Activated naive CD8-positive, alpha-beta T cell treated with anti-CD3 and anti-CD28 coated beads, Interleukin-2, amount 10 ng/mL, durations not matched to agents 7 days and 5 days (primary cell): ENCODE measurements at regions not wholly inside any gene's neighbourhood (a gene's known extent, or its start where the extent isn't known, plus 50 kb on each side); places are given as distances from the start of the nearest gene placed in this dataset.
"Not testable (repeated sequence)": the region's sequence is repeated elsewhere in the genome, so short reads cannot be mapped to it uniquely, and the experiment has no call there.

Experiments
- ATAC-seq: fragments of 150-1000 bp; cut with Tn5 transposase; one replicate; pipeline ENCODE4 v1.10.0; 2021; ENCODE audit warnings: low read depth, moderate library complexity
- POLR2A ChIA-PET: fragments of 350-600 bp; sonication (Branson Sonifier 250); formaldehyde crosslinking; loops from one replicate; lab custom pipeline; 2021; ENCODE audit warnings: antibody characterized with exemption; lab: Charles Lee
- DNase-seq: peaks from one replicate; pipeline ENCODE4 v3.0.0; 2021
- H3K27ac Mint-ChIP-seq: one replicate; pipeline ENCODE4 v1.8.0; 2022; ENCODE audit warnings: mild to moderate bottlenecking, mixed read lengths
- H3K27me3 Mint-ChIP-seq: one replicate; pipeline ENCODE4 v1.8.0; 2022; ENCODE audit warnings: mild to moderate bottlenecking, moderate library complexity, mixed read lengths
- H3K36me3 Mint-ChIP-seq: one replicate; pipeline ENCODE4 v1.8.0; 2021; ENCODE audit warnings: mild to moderate bottlenecking, mixed read lengths
- H3K4me1 Mint-ChIP-seq: one replicate; pipeline ENCODE4 v1.8.0; 2021; ENCODE audit warnings: mixed read lengths
- H3K4me3 Mint-ChIP-seq: one replicate; pipeline ENCODE4 v1.8.0; 2022; ENCODE audit warnings: mild to moderate bottlenecking, moderate library complexity, mixed read lengths
- H3K9me3 Mint-ChIP-seq: one replicate; pipeline ENCODE4 v1.8.0; 2021; ENCODE audit warnings: mixed read lengths

DNA sequence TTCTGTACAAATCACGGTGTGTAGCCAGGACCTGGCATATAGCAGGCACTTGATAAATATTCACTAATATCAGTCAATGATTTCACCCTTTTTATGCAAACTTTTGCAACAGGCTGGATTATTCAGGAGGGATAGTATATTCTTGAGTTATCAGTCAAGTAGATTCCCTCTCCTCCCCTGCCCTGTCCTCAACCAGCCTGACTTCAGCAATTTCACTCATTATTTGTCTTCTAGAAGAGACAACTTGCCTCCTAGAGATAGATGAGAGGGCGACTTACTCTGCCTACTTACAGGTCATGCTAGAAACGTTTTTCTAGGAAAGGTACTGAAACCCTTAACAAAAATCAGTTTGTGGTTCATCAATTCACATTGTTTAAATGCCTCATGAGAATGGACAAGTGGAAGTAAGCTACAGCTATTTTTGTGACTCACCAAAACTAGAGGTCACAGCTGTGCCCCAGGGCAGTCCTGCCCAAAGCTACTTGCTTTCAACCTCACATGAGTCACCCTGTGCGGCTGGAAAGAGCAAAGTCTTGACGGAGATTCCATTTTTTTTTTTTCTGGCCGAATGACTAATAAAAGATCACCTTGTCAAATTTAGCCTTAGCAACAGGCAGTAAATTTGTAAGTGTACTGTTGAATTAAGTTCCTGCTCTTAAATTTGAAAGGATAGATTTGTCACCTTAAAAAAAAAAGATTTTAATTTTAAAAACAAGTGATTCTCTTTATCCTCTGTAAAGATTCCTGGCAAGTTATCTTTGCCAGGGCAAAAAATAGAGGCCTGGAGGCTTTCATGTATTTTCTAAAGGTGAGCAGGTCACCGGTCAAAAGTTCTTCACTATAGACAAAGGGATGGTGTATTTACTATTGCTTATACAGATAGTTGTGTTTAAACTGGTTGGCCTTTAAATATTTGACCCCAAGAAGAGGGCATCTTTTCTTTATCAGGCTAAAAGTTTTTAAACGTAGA is 109.0 kb upstream of the SLC35G4 start:
- Mint-ChIP-seq H3K27me3 (peaks cover 6% of the 10 kb centered on the region), H3K4me3 (no peak overlapping the region), H3K9me3 (no peaks in the 10 kb centered on the region), H3K36me3 (no peaks in the 10 kb centered on the region), H3K27ac (no peak overlapping the region), H3K4me1 (no peaks in the 10 kb centered on the region)
- POLR2A ChIA-PET, result no interaction called here
- no peak for DNase-seq
- ATAC-seq, result no peak

DNA sequence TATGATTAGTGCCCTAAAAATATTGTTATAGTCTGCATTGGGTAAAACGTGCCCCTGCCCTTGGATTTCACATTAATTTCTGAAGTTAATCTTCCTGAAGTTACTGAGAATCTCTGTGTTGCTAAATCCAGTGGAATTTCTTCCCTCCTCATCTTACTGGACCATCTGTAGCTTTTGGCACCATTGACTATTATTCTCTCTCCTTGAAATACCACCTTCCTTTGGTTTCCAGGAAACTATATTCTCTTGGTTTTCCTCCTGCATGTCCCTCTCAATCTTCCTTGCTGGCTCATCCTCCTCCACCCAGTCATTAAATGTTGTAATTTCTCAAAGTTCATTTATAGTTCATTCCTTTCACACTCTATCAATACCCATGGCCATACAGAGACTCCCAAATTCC is 110.6 kb upstream of the SLC35G4 start:
- no peaks in the 10 kb centered on the region for H3K4me1 Mint-ChIP-seq
- H3K27me3 Mint-ChIP-seq, result peaks cover 6% of the 10 kb centered on the region
- no peaks in the 10 kb centered on the region for H3K9me3 Mint-ChIP-seq
- no peak for ATAC-seq
- no peak overlapping the region for H3K27ac Mint-ChIP-seq
- POLR2A ChIA-PET, result no interaction called here
- no peak for DNase-seq
- H3K4me3 Mint-ChIP-seq, result no peak overlapping the region
- H3K36me3 Mint-ChIP-seq, result no peaks in the 10 kb centered on the region

DNA sequence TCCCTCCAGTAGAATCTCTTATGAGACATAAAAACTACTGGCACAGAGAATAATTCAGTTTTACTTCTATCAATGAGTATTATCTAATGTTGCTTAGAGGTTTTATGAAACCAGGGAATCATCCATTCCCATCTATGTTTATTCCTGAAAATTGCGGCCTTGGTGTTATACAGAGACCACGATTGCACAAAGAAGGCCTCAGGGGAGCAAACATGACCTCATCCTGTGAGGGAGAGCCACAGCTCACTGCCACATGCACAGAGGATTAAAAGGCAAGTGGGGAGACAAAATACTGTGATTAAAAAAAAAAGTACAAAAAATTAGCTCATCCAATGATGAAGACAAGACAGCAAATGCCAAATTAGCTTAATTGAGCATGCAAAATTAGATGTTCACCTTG is 111.8 kb upstream of the SLC35G4 start:
- peaks cover 6% of the 10 kb centered on the region for H3K27me3 Mint-ChIP-seq

DNA sequence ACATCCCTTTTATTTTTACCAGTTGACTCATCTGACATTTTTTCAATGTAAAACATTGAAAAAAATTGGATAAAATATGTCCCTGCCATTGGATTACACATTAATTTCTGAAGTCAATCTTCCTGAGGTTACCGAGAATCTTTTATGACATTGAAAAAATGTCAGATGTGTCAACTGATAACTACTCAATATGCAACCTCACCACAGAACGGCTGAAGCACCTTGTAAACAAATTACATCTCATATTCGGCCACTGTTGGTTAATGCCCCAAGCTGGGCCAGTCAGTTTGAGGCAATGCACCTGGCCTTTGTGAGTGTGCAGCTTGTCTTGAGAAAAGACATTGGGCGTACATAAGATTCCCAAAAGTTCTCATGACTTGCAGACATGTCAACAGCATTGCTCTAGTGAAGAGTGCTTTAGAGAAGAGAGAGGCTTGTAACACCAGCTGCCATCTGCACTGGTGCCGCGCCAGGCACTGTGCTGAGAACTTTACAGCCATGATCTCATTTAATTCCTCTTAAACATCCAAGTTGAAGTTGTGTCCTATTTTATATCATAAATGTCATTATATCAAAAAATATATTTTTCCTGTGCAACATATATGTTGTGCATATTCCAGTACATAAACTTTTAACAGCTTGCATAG is 112.7 kb upstream of the SLC35G4 start:
- H3K27ac Mint-ChIP-seq, result no peak overlapping the region
- H3K4me1 Mint-ChIP-seq, result no peaks in the 10 kb centered on the region
- POLR2A ChIA-PET, result no interaction called here
- ATAC-seq (no peak), DNase-seq (no peak)
- H3K36me3 Mint-ChIP-seq, result no peaks in the 10 kb centered on the region
- H3K4me3 Mint-ChIP-seq, result no peak overlapping the region
- H3K27me3 Mint-ChIP-seq, result peaks cover 6% of the 10 kb centered on the region
- H3K9me3 Mint-ChIP-seq, result no peaks in the 10 kb centered on the region

More for the DNA sequence above, 111.8 kb upstream of the SLC35G4 start:
- Mint-ChIP-seq H3K4me1 (no peaks in the 10 kb centered on the region), H3K36me3 (no peaks in the 10 kb centered on the region), H3K9me3 (no peaks in the 10 kb centered on the region), H3K27ac (no peak overlapping the region), H3K4me3 (no peak overlapping the region)
- no peak for ATAC-seq
- no peak for DNase-seq
- POLR2A ChIA-PET, result no interaction called here

DNA sequence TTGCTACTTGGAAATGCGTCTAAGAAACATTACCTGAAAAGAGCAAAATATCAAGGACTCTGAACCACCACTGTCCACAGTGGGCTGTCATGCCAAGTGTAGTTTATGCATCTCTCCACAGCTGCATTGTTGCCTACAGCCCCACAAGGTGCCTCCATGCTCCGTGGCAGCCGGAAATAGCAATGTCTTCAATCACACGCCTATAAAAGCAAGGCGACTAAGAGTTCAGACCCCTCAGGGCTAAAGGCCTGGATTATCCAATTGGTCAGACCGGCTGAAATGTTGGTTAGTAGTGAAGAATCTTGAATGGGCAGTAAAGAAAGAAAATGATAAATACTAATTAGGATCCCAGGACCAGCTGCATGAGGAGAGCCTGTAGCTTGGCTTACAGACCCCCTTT is 114.0 kb upstream of the SLC35G4 start:
- Mint-ChIP-seq H3K4me1 (no peaks in the 10 kb centered on the region), H3K27ac (no peak overlapping the region), H3K4me3 (no peak overlapping the region), H3K36me3 (no peaks in the 10 kb centered on the region), H3K27me3 (peaks cover 2% of the 10 kb centered on the region), H3K9me3 (no peaks in the 10 kb centered on the region)
- ATAC-seq, result no peak
- POLR2A ChIA-PET, result no interaction called here
- DNase-seq, result no peak

DNA sequence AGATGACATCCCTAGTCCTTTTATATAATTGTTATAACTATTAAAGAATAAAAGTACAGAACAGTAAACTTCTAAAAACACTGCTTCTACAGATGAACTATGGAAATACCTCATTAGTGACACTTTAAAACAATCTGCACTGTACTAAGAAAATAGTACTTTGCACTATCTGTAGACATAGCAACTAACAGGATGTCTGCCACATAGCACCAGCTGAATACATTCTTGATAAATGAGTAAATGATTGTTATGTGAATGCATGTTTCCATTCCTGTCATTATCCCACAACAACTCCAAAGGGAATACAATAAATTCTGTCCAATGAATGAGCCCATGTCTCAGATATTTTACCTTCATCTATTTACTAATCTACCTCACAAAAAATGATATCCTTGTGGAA is 115.3 kb upstream of the SLC35G4 start:
- Mint-ChIP-seq H3K36me3 (no peaks in the 10 kb centered on the region), H3K4me3 (no peak overlapping the region), H3K27me3 (peaks cover 2% of the 10 kb centered on the region), H3K9me3 (no peaks in the 10 kb centered on the region), H3K27ac (no peak overlapping the region), H3K4me1 (no peaks in the 10 kb centered on the region)
- DNase-seq (no peak), ATAC-seq (no peak)
- POLR2A ChIA-PET, result no interaction called here

DNA sequence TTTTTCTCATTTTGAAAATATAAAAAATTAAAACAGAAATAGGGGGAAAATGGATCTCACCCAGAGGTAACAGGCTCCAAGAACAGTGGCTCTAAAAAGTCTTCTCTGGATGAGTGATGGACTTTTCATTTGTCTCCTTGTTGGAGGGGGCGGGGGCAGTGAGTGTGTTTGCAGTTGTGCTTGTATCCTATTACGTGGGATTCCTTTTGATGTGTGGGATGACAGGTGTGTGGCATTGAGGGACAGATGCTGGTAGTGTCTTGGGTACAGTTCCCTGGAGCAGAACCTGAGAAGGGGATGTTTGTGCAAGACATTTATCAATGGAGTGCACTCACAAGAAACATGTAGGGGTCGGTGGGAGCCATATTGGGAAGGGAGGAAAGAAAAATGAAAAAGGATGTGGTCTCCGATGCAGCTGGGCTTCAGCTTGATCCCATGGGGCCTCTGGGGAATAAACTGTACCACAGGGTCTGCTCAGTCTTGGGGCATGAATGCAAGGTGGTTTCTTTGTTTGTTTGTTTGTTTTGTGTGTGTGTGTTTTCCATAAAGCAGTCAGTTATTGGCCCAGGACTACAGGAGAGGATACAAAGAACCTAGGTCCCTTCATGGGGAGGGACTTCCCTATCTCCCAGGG is 120.0 kb upstream of the SLC35G4 start:
- H3K4me1 Mint-ChIP-seq, result no peaks in the 10 kb centered on the region
- POLR2A ChIA-PET, result no interaction called here
- no peak for ATAC-seq

DNA sequence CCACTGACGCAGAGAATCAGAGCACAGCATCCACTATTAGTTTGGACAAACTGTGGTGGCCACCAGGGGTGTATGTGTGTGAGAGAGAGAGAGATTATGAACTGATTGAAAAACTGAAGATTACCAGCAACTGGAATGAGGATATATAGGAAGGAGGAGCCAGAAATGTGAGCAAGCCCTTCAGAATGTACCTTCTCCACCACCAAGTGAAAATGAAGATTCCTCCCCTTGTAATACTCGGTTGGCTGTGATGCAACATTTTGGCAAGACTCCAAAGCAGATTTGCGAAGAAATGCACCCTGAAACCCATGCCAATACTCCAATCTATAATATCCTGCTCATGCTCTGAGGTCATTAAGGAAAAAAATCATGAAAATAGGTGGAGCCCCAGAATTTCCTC is 121.2 kb upstream of the SLC35G4 start:
- no peak for DNase-seq
- Mint-ChIP-seq H3K9me3 (no peaks in the 10 kb centered on the region), H3K27me3 (no peaks in the 10 kb centered on the region), H3K36me3 (no peaks in the 10 kb centered on the region), H3K27ac (no peak overlapping the region), H3K4me3 (no peak overlapping the region), H3K4me1 (no peaks in the 10 kb centered on the region)
- no peak for ATAC-seq
- POLR2A ChIA-PET, result no interaction called here

More for the DNA sequence above, 120.0 kb upstream of the SLC35G4 start:
- DNase-seq, result no peak
- Mint-ChIP-seq H3K9me3 (no peaks in the 10 kb centered on the region), H3K27me3 (no peaks in the 10 kb centered on the region), H3K36me3 (no peaks in the 10 kb centered on the region), H3K4me3 (no peak overlapping the region), H3K27ac (no peak overlapping the region)

DNA sequence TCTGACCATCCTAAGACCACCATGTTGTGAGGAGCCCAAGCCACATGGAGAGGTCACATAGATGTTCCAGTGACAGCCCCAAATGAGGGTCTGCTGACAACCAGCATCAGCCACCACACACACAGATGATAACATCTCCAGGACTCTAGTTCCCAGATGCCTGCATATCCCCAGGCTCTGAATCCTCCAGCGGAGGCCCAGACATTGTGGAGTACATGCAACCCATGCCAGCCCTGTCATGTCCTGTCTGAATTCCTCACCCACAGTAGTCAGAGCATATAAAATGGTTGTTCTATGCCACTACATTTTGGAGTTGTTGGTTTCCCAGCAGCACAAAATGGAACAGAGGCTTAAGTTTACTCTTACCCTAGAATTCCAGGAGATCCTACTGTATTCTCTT is 122.0 kb upstream of the SLC35G4 start:
- no peaks in the 10 kb centered on the region for H3K4me1 Mint-ChIP-seq

DNA sequence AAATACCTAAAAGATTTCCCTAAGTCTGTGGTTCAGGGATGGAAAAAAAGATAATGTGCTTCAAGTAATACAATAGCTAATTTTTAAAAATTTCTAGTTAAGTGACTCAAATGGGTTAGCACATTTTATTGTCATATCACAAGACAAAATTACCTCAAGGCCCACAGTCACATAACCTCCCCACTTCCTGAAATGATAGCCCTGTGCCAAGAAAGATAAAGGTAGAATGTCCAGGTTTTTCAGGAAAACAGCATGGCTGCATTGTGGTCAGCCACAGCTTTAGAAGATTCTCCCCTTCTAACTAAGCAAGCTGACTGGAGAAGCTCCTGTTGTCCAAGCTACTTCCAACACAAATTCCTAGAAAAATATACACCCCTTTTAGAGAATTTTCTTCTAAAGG is 127.1 kb upstream of the SLC35G4 start:
- POLR2A ChIA-PET, result no interaction called here
- peaks cover 2% of the 10 kb centered on the region for H3K9me3 Mint-ChIP-seq
- no peak overlapping the region for H3K4me3 Mint-ChIP-seq
- no peaks in the 10 kb centered on the region for H3K4me1 Mint-ChIP-seq
- DNase-seq, result no peak
- H3K36me3 Mint-ChIP-seq, result no peaks in the 10 kb centered on the region
- no peak overlapping the region for H3K27ac Mint-ChIP-seq
- H3K27me3 Mint-ChIP-seq, result no peaks in the 10 kb centered on the region
- ATAC-seq, result no peak

More for the DNA sequence above, 122.0 kb upstream of the SLC35G4 start:
- DNase-seq (no peak), ATAC-seq (no peak)
- POLR2A ChIA-PET, result no interaction called here
- Mint-ChIP-seq H3K27me3 (no peaks in the 10 kb centered on the region), H3K27ac (no peak overlapping the region), H3K9me3 (no peaks in the 10 kb centered on the region), H3K36me3 (no peaks in the 10 kb centered on the region), H3K4me3 (no peak overlapping the region)

DNA sequence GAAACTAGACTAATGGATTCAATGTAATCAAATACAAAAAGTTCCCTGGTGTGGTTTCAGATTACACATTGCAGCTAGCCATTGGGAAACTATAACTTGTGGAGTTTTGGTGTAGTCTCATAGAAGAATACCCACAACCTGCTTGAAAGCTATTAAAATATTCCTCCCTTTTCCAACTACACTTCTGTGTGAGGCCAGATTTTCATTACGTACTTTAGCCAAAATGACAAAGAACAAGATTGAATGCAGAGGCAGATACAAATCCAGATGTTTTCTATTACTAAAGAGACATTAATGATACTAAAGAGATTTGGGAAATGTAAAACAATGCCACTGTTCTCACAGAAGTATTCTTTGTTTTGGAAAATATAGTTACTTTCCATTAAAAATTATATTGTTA is 128.7 kb upstream of the SLC35G4 start:
- Mint-ChIP-seq H3K36me3 (no peaks in the 10 kb centered on the region), H3K27me3 (no peaks in the 10 kb centered on the region), H3K9me3 (peaks cover 2% of the 10 kb centered on the region), H3K4me3 (no peak overlapping the region), H3K4me1 (no peaks in the 10 kb centered on the region), H3K27ac (no peak overlapping the region)
- DNase-seq (no peak), ATAC-seq (no peak)
- POLR2A ChIA-PET, result no interaction called here

DNA sequence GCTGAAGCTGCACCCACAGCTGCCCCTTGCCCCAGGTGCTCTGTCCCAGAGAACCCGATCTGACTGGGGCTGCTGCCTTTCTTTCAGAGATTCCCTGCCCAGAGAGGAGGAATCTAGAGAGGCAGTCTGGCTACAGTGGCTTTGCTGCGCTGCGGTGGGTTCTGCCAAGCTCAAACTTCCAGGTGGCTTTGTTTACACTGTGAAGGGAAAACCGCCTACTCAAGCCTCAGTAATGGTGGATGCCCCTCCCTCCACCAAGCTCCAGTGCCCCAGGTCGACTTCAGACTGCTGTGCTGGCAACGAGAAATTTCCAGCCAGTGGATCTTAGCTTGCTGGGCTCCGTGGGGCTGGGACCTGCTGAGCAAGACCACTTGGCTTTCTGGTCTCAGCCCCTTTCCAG is 130.4 kb upstream of the SLC35G4 start:
- H3K27me3 Mint-ChIP-seq, ATAC-seq: not testable (repeated sequence)

DNA sequence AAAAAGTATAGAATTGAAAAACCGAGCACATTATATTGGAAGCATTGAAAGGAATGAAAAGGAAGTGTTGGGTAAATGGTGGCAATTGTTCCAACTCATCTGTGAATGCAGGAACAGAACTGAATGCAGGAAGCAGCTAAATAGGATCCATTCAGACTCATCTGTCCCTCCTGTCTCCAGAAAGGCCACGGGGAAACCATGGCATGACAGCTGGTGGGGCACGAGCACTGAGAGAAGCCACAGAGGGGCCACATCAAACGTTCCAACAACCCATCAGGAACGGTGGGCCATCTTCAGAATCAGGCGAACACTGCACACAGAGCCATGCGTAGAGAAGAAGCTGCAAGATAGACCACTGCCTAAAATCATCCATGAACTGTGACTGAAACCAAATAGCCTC is 138.5 kb upstream of the SLC35G4 start:
- H3K9me3 Mint-ChIP-seq, result no peaks in the 10 kb centered on the region
- no peaks in the 10 kb centered on the region for H3K4me1 Mint-ChIP-seq
- DNase-seq (no peak), ATAC-seq (no peak)
- H3K36me3 Mint-ChIP-seq, result no peaks in the 10 kb centered on the region
- POLR2A ChIA-PET, result no interaction called here
- no peak overlapping the region for H3K27ac Mint-ChIP-seq
- H3K27me3 Mint-ChIP-seq, result peaks cover 2% of the 10 kb centered on the region
- no peak overlapping the region for H3K4me3 Mint-ChIP-seq

More for the DNA sequence above, 130.4 kb upstream of the SLC35G4 start:
- H3K9me3 Mint-ChIP-seq, H3K36me3 Mint-ChIP-seq, H3K27ac Mint-ChIP-seq, H3K4me1 Mint-ChIP-seq, H3K4me3 Mint-ChIP-seq, DNase-seq, POLR2A ChIA-PET: not testable (repeated sequence)
